Natural killer cell treated with Interleukin-12 subunit alpha and Interleukin-12 subunit beta and Interleukin-15 and Interleukin-18, amount 100 ng/mL, for 72 hours (primary cell): ENCODE measurements at regions not wholly inside any gene's neighbourhood (a gene's known extent, or its start where the extent isn't known, plus 50 kb on each side); places are given as distances from the start of the nearest gene placed in this dataset.

Source experiments
- ATAC-seq, 2 donors: fragments of 150-1000 bp; cut with Tn5 transposase in 1 of 2; sonication (Bioruptor Pico), chemical (Tn5 transposase) in 1 of 2; 2 replicates each; pipeline ENCODE4 v1.10.0; 2021
- DNase-seq: peaks from one replicate; pipeline ENCODE4 v3.0.0; 2022; ENCODE audit warnings: low spot score
- H3K27ac Mint-ChIP-seq, 2 donors: 1 replicate in 1 of 2; 2 replicates in 1 of 2; pipeline ENCODE4 v1.8.0; 2022; ENCODE audit warnings: mixed read lengths in 2 of 2, mild to moderate bottlenecking in 1 of 2, moderate library complexity in 1 of 2
- H3K27me3 Mint-ChIP-seq, 2 donors: 1 replicate in 1 of 2; 2 replicates in 1 of 2; pipeline ENCODE4 v1.8.0; 2022; ENCODE audit warnings: mixed read lengths in 2 of 2
- H3K36me3 Mint-ChIP-seq: one replicate; pipeline ENCODE4 v1.8.0; 2022; ENCODE audit warnings: mixed read lengths
- H3K4me1 Mint-ChIP-seq, 2 donors: 1 replicate in 1 of 2; 2 replicates in 1 of 2; pipeline ENCODE4 v1.8.0; 2022; ENCODE audit warnings: low read depth in 2 of 2, mixed read lengths in 2 of 2, mild to moderate bottlenecking in 1 of 2
- H3K4me3 Mint-ChIP-seq: one replicate; pipeline ENCODE4 v1.8.0; 2022; ENCODE audit warnings: mixed read lengths
- H3K9me3 Mint-ChIP-seq: 2 replicates; pipeline ENCODE4 v1.8.0; 2022; ENCODE audit warnings: mixed read lengths

DNA sequence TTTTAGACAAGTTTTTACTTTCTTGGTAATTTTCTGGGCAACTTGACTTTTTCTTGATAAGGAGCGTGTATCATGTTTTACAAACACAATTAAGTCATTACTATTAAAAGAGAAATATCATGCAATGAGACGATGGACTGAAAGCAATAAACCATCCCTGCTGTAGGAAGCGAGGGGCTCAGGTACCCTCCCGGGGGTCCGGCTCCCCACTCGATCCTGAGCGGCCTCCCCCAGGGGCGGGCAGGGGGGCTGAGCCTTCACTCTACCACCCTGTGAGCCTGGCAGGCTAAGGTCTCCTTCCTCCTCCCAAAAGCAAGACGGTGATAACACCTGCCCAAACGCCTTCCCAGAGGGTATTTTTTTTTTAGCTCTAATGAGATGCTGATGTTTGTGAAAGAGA is 51.8 kb upstream of the ADGRA1 start:
- Mint-ChIP-seq H3K4me1 (peaks cover 7 to 10% of the 10 kb centered on the region in 2 donors), H3K27me3 (peaks cover 12 to 21% of the 10 kb centered on the region in 2 donors), H3K27ac (no peak overlapping the region), H3K4me3 (no peak overlapping the region), H3K36me3 (no peaks in the 10 kb centered on the region), H3K9me3 (no peaks in the 10 kb centered on the region)
- ATAC-seq = no peak
- no peak for DNase-seq

DNA sequence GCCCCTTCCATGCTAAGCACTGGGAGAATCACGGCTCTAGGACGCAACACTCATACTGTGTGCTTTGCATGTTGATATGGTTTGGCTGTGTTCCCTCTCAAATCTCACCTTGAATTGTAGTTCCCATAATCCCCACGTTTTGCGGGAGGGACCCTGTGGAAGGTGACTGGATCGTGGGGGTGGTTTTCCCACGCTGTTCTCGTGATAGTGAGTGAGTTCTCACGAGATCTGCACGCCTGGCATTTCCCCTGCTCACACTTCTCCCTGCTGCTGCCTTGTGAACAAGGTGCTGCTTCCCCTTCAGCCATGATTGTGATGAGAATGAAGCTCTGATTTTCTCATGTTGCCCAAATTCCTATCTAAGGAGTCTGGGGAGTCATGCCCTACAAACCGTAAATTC is 53.0 kb upstream of the ADGRA1 start:
- Mint-ChIP-seq H3K36me3 (no peaks in the 10 kb centered on the region), H3K4me1 (peaks cover 7 to 10% of the 10 kb centered on the region in 2 donors), H3K4me3 (no peak overlapping the region), H3K9me3 (no peaks in the 10 kb centered on the region), H3K27ac (no peak overlapping the region), H3K27me3 (peaks cover 12 to 21% of the 10 kb centered on the region in 2 donors)
- ATAC-seq (no peak), DNase-seq (no peak)

DNA sequence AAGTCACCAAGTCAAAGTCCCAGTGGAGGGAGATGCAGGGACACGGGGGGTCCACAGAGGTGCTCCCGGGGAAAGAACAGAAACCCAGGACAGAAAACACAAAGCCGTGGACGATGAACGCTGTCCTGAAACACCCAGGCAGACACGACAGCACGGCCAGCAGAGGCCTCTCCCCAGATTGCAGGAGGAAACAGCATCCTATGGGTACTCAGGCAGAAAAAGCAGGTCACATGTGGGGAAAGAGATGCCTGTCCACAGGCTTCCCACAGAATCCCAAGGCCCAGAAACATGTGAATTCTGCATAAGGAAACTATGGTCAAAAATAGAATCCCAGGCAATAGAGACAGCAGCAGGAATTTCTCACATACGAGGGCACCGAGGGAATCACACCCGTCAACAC is 53.6 kb upstream of the ADGRA1 start:
- Mint-ChIP-seq H3K27me3 (peaks cover 12 to 21% of the 10 kb centered on the region in 2 donors), H3K4me1 (peaks cover 7 to 10% of the 10 kb centered on the region in 2 donors), H3K27ac (no peak overlapping the region), H3K9me3 (no peaks in the 10 kb centered on the region), H3K36me3 (no peaks in the 10 kb centered on the region), H3K4me3 (no peak overlapping the region)
- ATAC-seq = no peak
- DNase-seq = no peak

DNA sequence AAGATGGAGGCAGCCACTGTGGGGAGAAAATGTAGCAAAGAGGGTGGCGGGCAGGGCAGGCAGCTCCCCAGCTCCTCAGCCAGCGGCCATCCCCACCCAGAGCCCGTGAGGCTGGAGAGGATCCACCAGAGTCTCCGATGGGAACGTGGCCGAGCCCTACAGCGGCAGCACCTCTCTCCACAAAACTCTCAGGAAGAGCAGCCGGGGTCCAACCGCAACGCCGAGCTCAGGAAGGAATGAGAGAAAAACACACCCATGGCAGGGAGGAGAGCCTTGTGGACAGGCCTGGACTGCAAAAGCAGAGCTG is 54.0 kb upstream of the ADGRA1 start:
- Mint-ChIP-seq H3K9me3 (no peaks in the 10 kb centered on the region), H3K27me3 (peaks cover 12 to 20% of the 10 kb centered on the region in 2 donors), H3K27ac (no peak overlapping the region), H3K4me3 (no peak overlapping the region), H3K4me1 (peaks cover 7 to 10% of the 10 kb centered on the region in 2 donors), H3K36me3 (no peaks in the 10 kb centered on the region)
- no peak for ATAC-seq
- DNase-seq = no peak

DNA sequence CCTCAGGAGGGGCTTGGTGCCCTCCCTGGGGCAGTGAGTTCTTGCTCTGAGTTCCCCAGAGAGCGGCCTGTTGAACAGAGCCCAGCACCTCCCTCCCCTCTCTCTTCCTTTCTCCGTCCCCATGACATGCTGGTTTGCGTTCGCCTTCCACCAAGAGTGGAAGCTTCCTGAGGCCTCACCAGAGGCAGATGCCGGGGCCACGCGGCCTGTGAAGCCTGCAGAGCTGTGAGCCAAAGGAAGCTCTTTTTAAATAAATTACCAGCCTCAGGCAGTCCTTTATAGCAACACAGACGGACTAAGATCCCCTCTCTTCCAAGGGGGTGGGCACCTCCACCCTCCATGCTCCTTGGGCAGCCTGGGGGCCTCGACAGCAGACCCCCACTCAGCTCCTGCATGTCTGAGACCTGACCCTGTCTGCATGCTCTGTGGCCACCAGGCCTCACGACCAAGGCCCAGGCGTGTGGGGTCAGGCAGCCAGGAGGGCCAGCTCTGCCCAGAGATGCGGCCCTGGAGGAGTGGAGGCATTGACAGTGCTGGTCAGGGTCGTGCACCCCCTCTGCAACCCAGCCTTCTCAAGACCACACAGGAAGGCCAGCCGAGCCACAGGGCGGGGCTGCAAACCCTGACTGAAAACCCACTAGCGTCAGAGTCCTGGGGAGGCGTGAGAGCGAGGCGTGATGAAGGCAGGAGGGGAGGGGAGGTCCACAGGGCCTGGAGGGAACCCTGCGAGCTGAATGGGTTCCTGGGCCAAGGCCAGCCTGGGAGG is 54.6 kb upstream of the ADGRA1 start:
- H3K9me3 Mint-ChIP-seq = no peaks in the 10 kb centered on the region
- no peak overlapping the region for H3K4me3 Mint-ChIP-seq
- DNase-seq (no peak), ATAC-seq (no peak)
- peaks cover 7 to 10% of the 10 kb centered on the region in 2 donors for H3K4me1 Mint-ChIP-seq
- H3K36me3 Mint-ChIP-seq = no peaks in the 10 kb centered on the region
- H3K27me3 Mint-ChIP-seq = peaks cover 12 to 19% of the 10 kb centered on the region in 2 donors
- H3K27ac Mint-ChIP-seq = no peak overlapping the region

DNA sequence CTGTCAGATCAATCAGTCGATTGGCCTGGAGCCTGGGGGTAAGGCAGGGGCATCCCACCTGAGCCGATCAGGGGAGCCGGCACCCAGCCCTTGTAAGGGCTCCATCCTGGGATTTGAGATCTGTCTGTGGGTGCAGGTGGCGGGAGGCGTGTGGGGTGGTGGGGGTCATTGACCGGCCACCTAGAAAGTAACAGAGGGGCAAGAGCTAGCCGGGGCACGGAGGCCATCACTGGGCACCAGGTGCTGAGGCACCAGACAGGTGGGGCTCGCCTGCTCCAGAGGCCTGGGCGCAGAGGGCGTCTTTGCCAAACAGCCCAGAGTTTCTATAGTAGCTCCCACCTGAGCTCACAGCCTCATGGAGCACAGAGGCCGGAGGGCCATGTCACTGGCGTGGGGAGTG is 55.5 kb upstream of the ADGRA1 start:
- H3K4me1 Mint-ChIP-seq = peaks cover 7 to 10% of the 10 kb centered on the region in 2 donors
- peaks cover 12 to 15% of the 10 kb centered on the region in 2 donors for H3K27me3 Mint-ChIP-seq
- no peaks in the 10 kb centered on the region for H3K9me3 Mint-ChIP-seq
- ATAC-seq = peak; percentile 18 to 25
- no peak overlapping the region for H3K4me3 Mint-ChIP-seq
- DNase-seq = no peak
- no peak overlapping the region for H3K27ac Mint-ChIP-seq
- H3K36me3 Mint-ChIP-seq = no peaks in the 10 kb centered on the region

DNA sequence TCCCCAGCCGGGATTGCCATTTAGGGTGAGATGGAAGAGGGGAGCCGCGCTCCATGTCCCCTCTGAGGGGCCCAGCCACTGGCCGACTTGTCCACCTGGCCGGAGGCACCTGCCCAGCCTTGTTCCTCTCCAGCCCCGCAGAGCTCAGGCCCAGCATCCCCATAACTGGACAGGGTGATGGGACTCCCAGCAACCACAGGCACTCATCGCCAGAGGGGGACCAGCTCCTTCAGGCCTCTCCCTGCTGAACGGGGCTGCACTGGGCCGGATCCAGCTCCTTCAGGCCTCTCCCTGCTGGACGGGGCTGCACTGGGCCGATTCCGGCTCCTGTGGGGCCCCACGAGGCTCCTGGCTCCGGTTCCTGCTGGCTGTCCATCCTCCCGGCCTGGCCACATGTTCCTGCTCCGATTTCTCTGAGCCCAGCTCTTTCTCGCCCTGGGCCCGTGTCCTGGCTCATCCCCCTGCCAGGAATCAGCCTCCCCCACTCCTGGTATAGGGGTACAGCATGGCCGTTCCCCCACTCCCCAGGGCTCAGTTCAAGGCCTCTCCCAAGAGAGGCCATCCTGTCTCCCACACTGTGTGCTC is 56.1 kb upstream of the ADGRA1 start:
- Mint-ChIP-seq H3K4me3 (no peak overlapping the region), H3K4me1 (peaks cover 7 to 10% of the 10 kb centered on the region in 2 donors), H3K27me3 (peaks cover 12 to 15% of the 10 kb centered on the region in 2 donors), H3K27ac (no peak overlapping the region), H3K36me3 (no peaks in the 10 kb centered on the region), H3K9me3 (no peaks in the 10 kb centered on the region)
- ATAC-seq = no peak
- no peak for DNase-seq

DNA sequence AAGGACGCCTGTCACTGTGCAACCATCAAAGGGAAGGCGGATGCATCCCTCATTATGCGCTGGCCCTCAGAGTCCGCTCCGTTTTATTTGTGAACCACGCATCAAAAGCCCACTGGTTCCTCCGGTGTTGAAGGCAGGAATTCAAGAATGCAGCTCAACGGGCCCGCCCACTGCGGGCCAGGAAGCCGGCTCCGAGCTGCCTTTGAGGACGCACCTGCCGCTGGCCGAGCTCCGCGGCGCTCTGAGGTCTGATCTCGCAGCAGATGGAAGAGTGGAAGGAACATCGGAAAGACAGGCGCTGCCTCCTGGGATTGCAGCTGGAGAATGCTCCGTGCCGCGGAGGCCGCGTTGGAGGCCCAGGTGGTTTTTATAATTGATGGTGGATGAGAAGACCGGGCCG is 56.9 kb upstream of the ADGRA1 start:
- H3K4me1 Mint-ChIP-seq = peaks cover 7 to 10% of the 10 kb centered on the region in 2 donors
- H3K36me3 Mint-ChIP-seq = no peaks in the 10 kb centered on the region
- no peak for ATAC-seq
- no peak overlapping the region for H3K4me3 Mint-ChIP-seq
- no peak for DNase-seq
- H3K9me3 Mint-ChIP-seq = no peaks in the 10 kb centered on the region
- H3K27ac Mint-ChIP-seq = no peak overlapping the region
- peaks cover 12 to 15% of the 10 kb centered on the region in 2 donors for H3K27me3 Mint-ChIP-seq

DNA sequence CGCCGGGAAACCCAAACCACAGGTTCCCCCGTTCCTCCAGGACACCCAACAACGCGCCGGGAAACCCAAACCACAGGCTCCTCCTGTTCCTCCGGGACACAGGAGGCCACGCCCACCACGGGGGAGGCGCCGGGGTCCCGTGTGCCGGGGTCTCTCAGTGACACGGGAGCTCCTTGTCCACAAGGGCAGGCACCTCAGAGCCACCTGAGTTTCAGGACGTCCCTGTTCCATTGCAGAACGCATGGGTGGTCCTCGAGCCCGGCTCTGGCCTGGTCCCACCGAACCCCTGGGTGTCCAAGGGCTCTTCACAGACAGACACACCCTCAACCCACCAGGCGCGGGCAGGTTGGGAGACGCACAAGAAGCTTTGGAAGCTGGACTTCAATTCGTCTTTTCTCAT is 57.6 kb upstream of the ADGRA1 start:
- H3K4me1 Mint-ChIP-seq = peaks cover 7 to 10% of the 10 kb centered on the region in 2 donors
- H3K9me3 Mint-ChIP-seq = no peaks in the 10 kb centered on the region
- no peaks in the 10 kb centered on the region for H3K36me3 Mint-ChIP-seq
- H3K27ac Mint-ChIP-seq = no peak overlapping the region
- no peak for ATAC-seq
- H3K4me3 Mint-ChIP-seq = no peak overlapping the region
- H3K27me3 Mint-ChIP-seq = peaks cover 5 to 12% of the 10 kb centered on the region in 2 donors
- no peak for DNase-seq

DNA sequence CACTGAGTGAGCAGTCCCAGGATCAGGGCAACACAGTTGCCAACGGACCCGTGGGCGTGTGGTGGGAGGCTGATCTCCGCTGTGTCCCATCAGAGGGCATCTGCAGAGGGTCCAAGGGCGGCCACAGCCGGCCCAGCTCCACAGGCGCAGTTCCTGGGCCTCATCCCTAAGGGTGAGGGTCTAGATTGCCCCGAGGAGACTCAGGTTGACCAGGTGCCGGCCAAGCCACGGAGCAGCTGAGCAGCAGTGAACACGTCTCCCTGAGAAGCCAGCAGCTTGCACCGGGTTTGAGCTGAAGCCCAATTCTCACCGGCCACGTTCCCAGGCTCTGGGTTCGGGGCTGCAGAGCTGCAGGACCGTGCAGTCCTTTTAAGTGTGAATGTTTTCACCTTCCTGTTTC is 58.8 kb upstream of the ADGRA1 start:
- DNase-seq (no peak), ATAC-seq (no peak)
- H3K4me3 Mint-ChIP-seq = no peak overlapping the region
- H3K27ac Mint-ChIP-seq = no peak overlapping the region
- H3K27me3 Mint-ChIP-seq = peaks cover 0 to 9% of the 10 kb centered on the region in 2 donors
- peaks cover 7 to 10% of the 10 kb centered on the region in 2 donors for H3K4me1 Mint-ChIP-seq
- no peaks in the 10 kb centered on the region for H3K36me3 Mint-ChIP-seq
- H3K9me3 Mint-ChIP-seq = no peaks in the 10 kb centered on the region

DNA sequence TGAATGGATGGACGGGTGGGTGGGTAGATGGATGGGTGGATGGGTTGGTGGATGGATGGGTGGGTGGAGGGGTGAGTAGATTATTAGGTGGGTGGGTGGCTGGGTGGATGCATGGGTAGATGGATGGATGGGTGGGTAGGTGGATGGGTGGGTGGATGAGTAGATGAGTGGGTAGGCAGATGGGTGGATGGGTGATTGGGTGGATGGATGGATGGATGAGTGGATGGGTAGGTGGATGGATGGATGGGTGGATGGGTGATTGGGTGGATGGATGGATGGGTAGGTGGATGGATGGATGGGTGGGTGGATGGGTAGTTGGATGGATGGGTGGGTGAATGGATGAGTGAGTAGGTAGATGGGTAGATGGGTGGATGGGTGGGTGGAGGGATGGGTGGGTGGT is 59.6 kb upstream of the ADGRA1 start:
- H3K4me1 Mint-ChIP-seq = peaks cover 0 to 3% of the 10 kb centered on the region in 2 donors
- H3K27ac Mint-ChIP-seq = no peak overlapping the region
- H3K9me3 Mint-ChIP-seq = no peaks in the 10 kb centered on the region
- no peak overlapping the region for H3K4me3 Mint-ChIP-seq
- no peak for ATAC-seq
- peaks cover 0 to 4% of the 10 kb centered on the region in 2 donors for H3K27me3 Mint-ChIP-seq
- no peak for DNase-seq
- H3K36me3 Mint-ChIP-seq = no peaks in the 10 kb centered on the region

DNA sequence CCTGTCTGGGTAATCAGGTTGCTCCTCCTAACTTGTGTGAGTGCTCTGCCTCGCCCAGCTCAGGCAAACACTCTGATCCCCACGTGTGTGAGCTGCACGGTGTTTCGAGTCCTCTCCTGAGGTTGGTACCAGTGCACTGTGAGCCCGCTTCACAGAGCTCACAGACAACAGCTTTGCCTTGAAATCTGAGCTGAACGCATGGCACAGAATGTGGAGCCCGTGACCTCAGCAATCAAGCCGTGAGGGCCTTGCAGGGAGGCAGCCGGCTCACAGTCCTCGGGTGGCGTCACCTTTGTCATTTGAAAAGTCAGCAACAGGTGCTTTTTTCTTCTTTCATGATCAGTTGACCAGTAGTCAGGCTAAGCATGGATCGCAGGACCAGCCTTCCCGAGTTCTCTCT is 60.2 kb upstream of the ADGRA1 start:
- ATAC-seq (no peak), DNase-seq (no peak)
- no peaks in the 10 kb centered on the region for H3K9me3 Mint-ChIP-seq
- no peak overlapping the region for H3K27ac Mint-ChIP-seq
- no peaks in the 10 kb centered on the region for H3K4me1 Mint-ChIP-seq
- no peaks in the 10 kb centered on the region for H3K36me3 Mint-ChIP-seq
- H3K4me3 Mint-ChIP-seq = no peak overlapping the region
- peaks cover 0 to 7% of the 10 kb centered on the region in 2 donors for H3K27me3 Mint-ChIP-seq

DNA sequence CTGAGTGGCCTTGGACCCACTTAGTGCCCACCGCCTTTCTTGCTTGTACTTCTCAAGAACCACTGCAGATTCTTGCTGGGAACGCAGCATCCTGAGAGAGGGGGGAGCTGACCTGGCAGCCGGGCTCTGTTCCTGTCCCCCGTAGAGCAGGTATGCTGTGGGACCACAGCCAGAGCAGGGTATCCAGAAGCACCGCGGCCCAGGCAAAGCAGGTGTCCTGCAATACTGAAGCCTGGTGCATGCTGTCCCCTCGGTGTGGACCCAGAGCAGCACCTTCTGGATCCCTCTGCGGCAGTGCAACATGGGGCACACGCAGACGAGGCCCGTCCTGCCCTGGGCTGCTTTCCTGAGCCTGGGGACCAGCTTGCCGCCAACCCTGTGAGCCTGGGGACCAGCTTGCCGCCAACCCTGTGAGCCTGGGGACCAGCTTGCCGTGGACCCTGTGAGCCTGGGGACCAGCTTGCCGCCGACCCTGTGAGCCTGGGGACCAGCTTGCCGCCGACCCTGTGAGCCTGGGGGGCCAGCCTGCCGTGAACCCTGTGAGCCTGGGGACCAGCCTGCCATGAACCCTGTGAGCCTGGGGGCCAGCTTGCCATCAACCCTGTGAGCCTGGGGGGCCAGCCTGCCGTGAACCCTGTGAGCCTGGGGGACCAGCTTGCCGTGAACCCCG is 60.9 kb upstream of the ADGRA1 start:
- Mint-ChIP-seq H3K4me3 (no peak overlapping the region), H3K36me3 (no peaks in the 10 kb centered on the region), H3K27me3 (peaks cover 0 to 7% of the 10 kb centered on the region in 2 donors), H3K9me3 (no peaks in the 10 kb centered on the region), H3K4me1 (no peaks in the 10 kb centered on the region), H3K27ac (no peak overlapping the region)
- ATAC-seq (no peak), DNase-seq (no peak)

DNA sequence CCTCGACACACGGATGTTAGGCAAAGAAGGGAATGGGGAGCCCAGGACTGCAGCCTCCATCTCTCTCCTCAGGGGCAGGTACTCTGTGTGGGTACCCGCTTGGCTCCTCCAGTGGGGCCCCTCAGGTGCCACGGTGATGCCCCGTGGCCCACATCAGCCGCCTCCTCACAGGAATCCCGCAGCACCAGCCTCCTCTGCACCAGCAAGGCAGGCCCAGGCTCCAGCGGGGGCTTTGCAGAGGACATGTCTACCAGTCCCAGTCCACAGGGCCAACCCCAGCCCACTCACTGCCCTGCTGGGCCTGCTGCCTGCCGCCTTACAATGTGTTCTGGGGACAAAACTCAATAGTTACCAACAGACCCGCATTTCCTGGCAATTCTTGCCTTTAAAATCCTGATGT is 61.6 kb upstream of the ADGRA1 start:
- H3K36me3 Mint-ChIP-seq = no peaks in the 10 kb centered on the region
- H3K4me3 Mint-ChIP-seq = no peak overlapping the region
- no peak overlapping the region for H3K27ac Mint-ChIP-seq
- peaks cover 0 to 6% of the 10 kb centered on the region in 2 donors for H3K27me3 Mint-ChIP-seq
- no peaks in the 10 kb centered on the region for H3K4me1 Mint-ChIP-seq
- no peak for ATAC-seq
- no peak for DNase-seq
- no peaks in the 10 kb centered on the region for H3K9me3 Mint-ChIP-seq
